Ramos (cell line): ENCODE measurements at regions not wholly inside any gene's neighbourhood (a gene's known extent, or its start where the extent isn't known, plus 50 kb on each side); places are given as distances from the start of the nearest gene placed in this dataset.

Source experiments
- in situ Hi-C: fragments of 300-500 bp; cut with MboI; formaldehyde crosslinking; loops from one replicate; pipeline ENCODE4 v1.14.3; 2022; ENCODE audit warnings: low sequenced_read_pairs; ENCODE audit not compliant: unreplicated experiment

DNA sequence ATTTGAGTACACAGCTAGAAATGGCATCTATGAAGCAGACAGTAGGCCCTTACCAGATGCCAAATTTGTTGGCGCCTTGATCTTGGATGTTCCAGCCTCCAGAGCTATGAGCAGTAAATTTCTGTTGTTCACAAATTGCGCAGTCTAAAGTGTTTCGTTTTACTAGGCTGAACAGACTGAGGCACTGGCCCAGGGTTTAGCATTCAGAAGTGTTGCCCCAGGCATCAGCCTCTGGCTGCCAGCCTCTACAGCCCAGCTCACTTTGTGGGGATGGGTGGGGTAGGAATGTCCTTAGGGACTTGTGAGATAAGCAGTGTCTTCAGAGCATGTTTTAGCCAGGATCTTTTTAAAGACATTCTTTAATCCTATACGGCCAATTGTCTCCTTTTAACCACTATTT, 51.5 kb upstream of the MGAT5 start:
- in situ Hi-C loops = no loop called here

DNA sequence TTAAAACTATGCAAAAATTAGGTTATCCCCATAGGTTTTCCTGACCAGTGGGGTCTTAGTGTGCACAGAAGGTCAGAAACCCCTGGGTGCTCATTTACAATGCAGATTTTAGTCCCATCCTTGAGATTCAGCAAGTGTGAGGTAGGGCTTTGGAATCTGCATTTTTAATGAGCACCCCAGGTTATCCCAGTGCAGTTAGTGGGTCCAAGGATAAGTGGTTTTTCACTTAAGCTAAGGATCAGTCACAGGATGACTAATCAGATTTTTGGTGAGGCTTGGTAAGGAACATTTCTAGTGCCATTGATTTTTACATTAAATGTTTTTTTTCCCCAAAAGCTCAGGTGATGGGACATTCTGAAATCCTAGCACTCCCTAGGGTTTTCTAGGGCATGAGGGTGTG, 50.7 kb upstream of the MGAT5 start:
- in situ Hi-C loops = no loop called here
